ENCODE measurements at regions not wholly inside any gene's neighbourhood (a gene's known extent, or its start where the extent isn't known, plus 50 kb on each side); places are given as distances from the start of the nearest gene placed in this dataset.
A peak's percentile ranks its signal among the peaks of the same experiment; 100 is the strongest.

GRCh38 chr1:229845410-229846138, 219.5 kb downstream of the URB2 start:
- Mint-ChIP-seq H3K27ac (ENCODE audit: unreplicated experiment) (no peak overlapping the region), H3K36me3 (ENCODE audit: low read depth, unreplicated experiment) (no peaks in the 10 kb centered on the region), H3K4me1 (ENCODE audit: unreplicated experiment) (peaks cover 20% of the 10 kb centered on the region), H3K9me3 (ENCODE audit: unreplicated experiment) (no peaks in the 10 kb centered on the region), H3K4me3 (ENCODE audit: unreplicated experiment) (no peak overlapping the region), H3K27me3 (ENCODE audit: unreplicated experiment) (peaks cover 1% of the 10 kb centered on the region)
- TF ChIP-seq, protein P1, sequence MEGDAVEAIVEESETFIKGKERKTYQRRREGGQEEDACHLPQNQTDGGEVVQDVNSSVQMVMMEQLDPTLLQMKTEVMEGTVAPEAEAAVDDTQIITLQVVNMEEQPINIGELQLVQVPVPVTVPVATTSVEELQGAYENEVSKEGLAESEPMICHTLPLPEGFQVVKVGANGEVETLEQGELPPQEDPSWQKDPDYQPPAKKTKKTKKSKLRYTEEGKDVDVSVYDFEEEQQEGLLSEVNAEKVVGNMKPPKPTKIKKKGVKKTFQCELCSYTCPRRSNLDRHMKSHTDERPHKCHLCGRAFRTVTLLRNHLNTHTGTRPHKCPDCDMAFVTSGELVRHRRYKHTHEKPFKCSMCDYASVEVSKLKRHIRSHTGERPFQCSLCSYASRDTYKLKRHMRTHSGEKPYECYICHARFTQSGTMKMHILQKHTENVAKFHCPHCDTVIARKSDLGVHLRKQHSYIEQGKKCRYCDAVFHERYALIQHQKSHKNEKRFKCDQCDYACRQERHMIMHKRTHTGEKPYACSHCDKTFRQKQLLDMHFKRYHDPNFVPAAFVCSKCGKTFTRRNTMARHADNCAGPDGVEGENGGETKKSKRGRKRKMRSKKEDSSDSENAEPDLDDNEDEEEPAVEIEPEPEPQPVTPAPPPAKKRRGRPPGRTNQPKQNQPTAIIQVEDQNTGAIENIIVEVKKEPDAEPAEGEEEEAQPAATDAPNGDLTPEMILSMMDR (IDR thresholded peaks at IDR 0.05; ENCODE audit: unreplicated experiment) = no peak
- no peak for DNase-seq (ENCODE audit: low spot score)

GRCh38 chr1:229846351-229846750, 220.3 kb downstream of the URB2 start:
- peaks cover 1% of the 10 kb centered on the region for H3K27me3 Mint-ChIP-seq (ENCODE audit: unreplicated experiment)
- TF ChIP-seq, protein P1 (IDR thresholded peaks at IDR 0.05; ENCODE audit: unreplicated experiment) = no peak
- no peak for DNase-seq (ENCODE audit: low spot score)
- H3K4me1 Mint-ChIP-seq (ENCODE audit: unreplicated experiment) = peaks cover 18% of the 10 kb centered on the region
- H3K9me3 Mint-ChIP-seq (ENCODE audit: unreplicated experiment) = no peaks in the 10 kb centered on the region
- H3K27ac Mint-ChIP-seq (ENCODE audit: unreplicated experiment) = no peak overlapping the region
- H3K4me3 Mint-ChIP-seq (ENCODE audit: unreplicated experiment) = no peak overlapping the region
- H3K36me3 Mint-ChIP-seq (ENCODE audit: low read depth, unreplicated experiment) = no peaks in the 10 kb centered on the region

DNA sequence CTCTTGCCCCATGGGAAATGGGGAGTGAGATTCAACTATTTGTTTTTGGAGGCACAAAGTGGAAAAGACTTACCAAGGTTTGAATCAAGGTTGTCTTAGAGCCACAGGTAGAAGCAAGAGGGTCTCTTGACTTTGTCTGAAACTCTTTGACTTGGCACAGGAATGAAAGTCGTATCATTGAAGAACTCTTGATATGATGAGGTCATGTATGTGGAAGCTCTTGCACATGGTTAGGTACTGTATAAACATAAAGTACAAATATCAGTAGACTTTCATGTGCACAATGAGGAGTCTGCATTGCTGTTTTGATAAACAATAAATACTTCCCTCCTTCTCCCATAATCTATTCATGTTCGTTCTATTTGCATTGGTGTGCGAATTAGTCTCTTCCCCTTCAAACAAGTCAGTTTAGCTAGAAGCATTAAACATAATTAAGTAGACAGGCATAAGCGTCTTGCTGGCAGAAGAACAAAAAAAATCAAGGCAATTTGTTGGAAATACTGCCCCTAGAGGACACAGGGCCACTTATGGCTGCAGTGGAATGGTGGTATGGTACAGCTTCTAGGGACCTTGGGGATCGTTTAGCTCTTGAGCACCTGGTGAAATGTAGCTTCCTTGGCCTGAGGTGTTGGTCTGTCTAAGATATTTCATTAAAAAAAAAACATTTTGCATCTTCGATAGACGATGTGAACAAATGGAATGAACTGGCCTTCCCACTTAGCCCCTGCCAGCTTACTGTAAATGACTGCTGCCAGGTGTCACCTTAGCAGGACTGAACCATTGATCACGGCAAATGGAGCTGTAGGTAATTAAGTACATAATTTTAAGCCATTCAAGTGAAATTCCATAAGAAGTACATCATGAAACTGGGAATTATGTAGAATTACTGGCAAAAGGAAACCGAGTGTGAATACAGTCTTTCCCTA, 218.0 kb upstream of the GALNT2 start:
- Mint-ChIP-seq H3K4me3 (ENCODE audit: unreplicated experiment) (no peak overlapping the region), H3K9me3 (ENCODE audit: unreplicated experiment) (no peaks in the 10 kb centered on the region), H3K4me1 (ENCODE audit: unreplicated experiment) (peaks cover 11% of the 10 kb centered on the region), H3K27ac (ENCODE audit: unreplicated experiment) (no peak overlapping the region), H3K36me3 (ENCODE audit: low read depth, unreplicated experiment) (no peaks in the 10 kb centered on the region), H3K27me3 (ENCODE audit: unreplicated experiment) (peaks cover 1% of the 10 kb centered on the region)
- TF ChIP-seq, protein P1 (IDR thresholded peaks at IDR 0.05; ENCODE audit: unreplicated experiment) = peak; percentile 53
- peak; percentile 31 for DNase-seq (ENCODE audit: low spot score)

DNA sequence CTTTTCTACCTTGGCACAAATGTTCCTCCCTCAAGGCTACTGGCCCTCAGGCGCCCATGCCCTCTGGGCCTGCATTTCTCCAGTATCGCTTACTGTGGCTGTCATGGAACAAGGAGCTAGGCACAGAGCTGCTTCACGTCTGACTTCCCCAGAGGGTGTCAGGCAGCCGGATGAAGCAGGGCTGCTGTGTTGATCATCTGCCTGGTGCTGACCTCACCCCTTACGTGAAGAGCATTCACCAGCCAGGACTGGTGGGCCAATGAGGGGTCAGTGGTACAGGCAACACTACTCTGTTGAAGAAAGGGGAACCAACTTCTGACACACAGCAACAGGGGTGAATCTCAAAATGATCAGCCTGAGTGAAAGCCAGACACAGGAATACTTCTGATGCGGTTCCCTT, 215.5 kb upstream of the GALNT2 start:
- Mint-ChIP-seq H3K36me3 (ENCODE audit: low read depth, unreplicated experiment) (no peaks in the 10 kb centered on the region), H3K27ac (ENCODE audit: unreplicated experiment) (no peak overlapping the region), H3K27me3 (ENCODE audit: unreplicated experiment) (no peaks in the 10 kb centered on the region), H3K9me3 (ENCODE audit: unreplicated experiment) (no peaks in the 10 kb centered on the region), H3K4me1 (ENCODE audit: unreplicated experiment) (no peaks in the 10 kb centered on the region), H3K4me3 (ENCODE audit: unreplicated experiment) (no peak overlapping the region)
- TF ChIP-seq, protein P1 (IDR thresholded peaks at IDR 0.05; ENCODE audit: unreplicated experiment) = no peak
- DNase-seq (ENCODE audit: low spot score) = no peak

DNA sequence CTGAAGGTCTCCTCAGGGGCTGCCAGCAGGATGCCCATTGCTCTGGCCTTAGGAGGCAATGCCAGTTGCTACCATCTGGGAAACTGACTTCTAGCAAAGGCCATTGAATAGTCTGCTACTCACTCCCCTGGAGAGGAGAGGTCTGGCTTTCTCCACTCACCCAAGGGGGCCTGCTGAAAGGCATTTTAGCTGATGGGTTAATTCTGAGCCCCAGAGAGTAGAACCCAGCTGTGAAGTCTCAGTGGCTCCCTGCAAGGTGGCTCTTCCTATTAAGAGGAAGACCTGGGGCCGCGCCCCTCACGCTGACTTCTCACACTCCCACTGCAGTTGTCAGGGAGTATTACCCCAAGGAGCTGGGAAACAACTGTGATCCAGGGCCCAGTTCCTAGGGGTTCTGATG, 213.3 kb upstream of the GALNT2 start:
- Mint-ChIP-seq H3K36me3 (ENCODE audit: low read depth, unreplicated experiment) (no peaks in the 10 kb centered on the region), H3K4me3 (ENCODE audit: unreplicated experiment) (no peak overlapping the region), H3K9me3 (ENCODE audit: unreplicated experiment) (no peaks in the 10 kb centered on the region), H3K27me3 (ENCODE audit: unreplicated experiment) (no peaks in the 10 kb centered on the region), H3K4me1 (ENCODE audit: unreplicated experiment) (no peaks in the 10 kb centered on the region), H3K27ac (ENCODE audit: unreplicated experiment) (no peak overlapping the region)
- TF ChIP-seq, protein P1 (IDR thresholded peaks at IDR 0.05; ENCODE audit: unreplicated experiment) = no peak
- DNase-seq (ENCODE audit: low spot score) = no peak
